H1 (cell line): ENCODE measurements at regions not wholly inside any gene's neighbourhood (a gene's known extent, or its start where the extent isn't known, plus 50 kb on each side); places are given as distances from the start of the nearest gene placed in this dataset.

ENCODE experiments used
- CTCF ChIA-PET: fragments of 300-600 bp; sonication (Branson Sonifier 250); formaldehyde crosslinking; loops from one replicate; lab custom pipeline; 2021; ENCODE audit not compliant: partially characterized antibody; lab: Charles Lee
- POLR2A ChIA-PET: fragments of 300-600 bp; sonication (Branson Sonifier 250); formaldehyde crosslinking; loops from one replicate; lab custom pipeline; 2021; ENCODE audit warnings: inconsistent platforms; ENCODE audit not compliant: partially characterized antibody; lab: Charles Lee
- DNase-seq, 2 experiments: peaks; one replicate each; pipeline versions ENCODE4 v3.0.0 to v3.0.0-alpha.2; 2010 to 2022; ENCODE audit warnings: low spot score in 2 of 2, low read depth in 1 of 2, mixed read lengths in 1 of 2
- FAIRE-seq: peaks from 2 replicates; lab custom pipeline; 2011; peaks lifted over from hg19 to GRCh38; lab: Jason Lieb, UNC
- H2AFZ ChIP-seq: 2 replicates; pipeline ENCODE4 v1.8.1; 2012; ENCODE audit warnings: low read length, inconsistent platforms
- H2AK5ac ChIP-seq: 2 replicates; pipeline ENCODE4 v1.6.1; 2013; ENCODE audit warnings: low read depth, low read length
- H2BK120ac ChIP-seq: replicated peaks from 2 replicates; pipeline ENCODE3; 2013; ENCODE audit warnings: low read depth, low read length, inconsistent platforms
- H2BK12ac ChIP-seq: 2 replicates; pipeline ENCODE4 v1.6.1; 2013; ENCODE audit warnings: low read depth, low read length
- H2BK15ac ChIP-seq: 2 replicates; pipeline ENCODE4 v1.6.1; 2013; ENCODE audit warnings: low read length
- H2BK20ac ChIP-seq: 2 replicates; pipeline ENCODE4 v1.6.1; 2013; ENCODE audit warnings: low read length
- H2BK5ac ChIP-seq: 2 replicates; pipeline ENCODE4 v1.6.1; 2013; ENCODE audit warnings: low read depth, low read length
- H3K14ac ChIP-seq: 2 replicates; pipeline ENCODE4 v1.6.1; 2013; ENCODE audit warnings: inconsistent platforms; ENCODE audit not compliant: insufficient read length
- H3K18ac ChIP-seq: 2 replicates; pipeline ENCODE4 v1.6.1; 2013; ENCODE audit warnings: low read length; ENCODE audit errors: extremely low read depth
- H3K23ac ChIP-seq: 2 replicates; pipeline ENCODE4 v1.6.1; 2013; ENCODE audit warnings: inconsistent platforms; ENCODE audit not compliant: insufficient read length
- H3K23me2 ChIP-seq: 2 replicates; pipeline ENCODE4 v1.6.1; 2013; ENCODE audit warnings: low read depth, low read length
- H3K27ac ChIP-seq: 2 replicates; pipeline ENCODE4 v1.6.1; 2011; ENCODE audit warnings: low read depth, low read length, inconsistent platforms
- H3K27me3 ChIP-seq, 4 experiments: replicated peaks in 1 of 4; 1 replicate in 1 of 4; 2 replicates in 3 of 4; pipeline versions ENCODE4 v1.6.1 to v1.8.1; 2011 to 2013; ENCODE audit warnings: low read length in 3 of 4, mild to moderate bottlenecking in 3 of 4, inconsistent platforms in 2 of 4, mixed read lengths in 2 of 4, moderate library complexity in 1 of 4; ENCODE audit not compliant: control insufficient read depth in 3 of 4, insufficient read depth in 3 of 4; ENCODE audit errors: extremely low read depth in 1 of 4
- H3K36me3 ChIP-seq, 4 experiments: 2 replicates each; pipeline versions ENCODE4 v1.6.1 to v1.8.1; 2011 to 2013; ENCODE audit warnings: mild to moderate bottlenecking in 4 of 4, low read length in 3 of 4, moderate library complexity in 2 of 4, control low read depth in 1 of 4, inconsistent platforms in 1 of 4; ENCODE audit not compliant: insufficient read depth in 4 of 4, control insufficient read depth in 2 of 4
- H3K4ac ChIP-seq: replicated peaks from 2 replicates; pipeline ENCODE3; 2013; ENCODE audit warnings: low read length, low read depth, mixed read lengths, inconsistent platforms; ENCODE audit not compliant: insufficient read length
- H3K4me1 ChIP-seq, 4 experiments: replicated peaks in 1 of 4; 1 replicate in 1 of 4; 2 replicates in 3 of 4; pipeline versions ENCODE4 v1.6.1 to v1.8.1; 2011 to 2013; ENCODE audit warnings: low read length in 3 of 4, inconsistent platforms in 2 of 4, mixed read lengths in 1 of 4; ENCODE audit not compliant: insufficient read depth in 4 of 4, control insufficient read depth in 3 of 4
- H3K4me2 ChIP-seq, 2 experiments: 2 replicates each; pipeline versions ENCODE4 v1.6.1 to v1.8.1; 2011 to 2013; ENCODE audit warnings: low read depth in 2 of 2, low read length in 2 of 2, control low read depth in 1 of 2, inconsistent platforms in 1 of 2, mild to moderate bottlenecking in 1 of 2; ENCODE audit not compliant: insufficient read depth in 1 of 2
- H3K4me3 ChIP-seq, 4 experiments: fragments of 200-600, 300-600 bp in 1 of 4; sonication (generic), shearing (Covaris generic), sonication (Bioruptor Twin) in 1 of 4; 2 replicates each; pipeline versions ENCODE4 v1.5.1 to v1.8.1; 2011 to 2016; ENCODE audit warnings: low read length in 4 of 4, low read depth in 3 of 4, control low read depth in 2 of 4, inconsistent platforms in 2 of 4, mild to moderate bottlenecking in 2 of 4, mixed read lengths in 1 of 4, moderate library complexity in 1 of 4; ENCODE audit not compliant: insufficient read depth in 2 of 4; ENCODE audit errors: extremely low read depth in 1 of 4
- H3K56ac ChIP-seq: replicated peaks from 2 replicates; pipeline ENCODE3; 2013; ENCODE audit warnings: low read depth, mild to moderate bottlenecking, mixed read lengths, low read length, inconsistent platforms; ENCODE audit not compliant: insufficient read length
- H3K79me1 ChIP-seq: 2 replicates; pipeline ENCODE4 v1.6.1; 2013; ENCODE audit warnings: low read depth, low read length, control low read depth
- H3K79me2 ChIP-seq, 2 experiments: 2 replicates each; pipeline versions ENCODE4 v1.6.1 to v1.8.1; 2012 to 2013; ENCODE audit warnings: low read length in 2 of 2, mild to moderate bottlenecking in 2 of 2, inconsistent platforms in 1 of 2; ENCODE audit not compliant: insufficient read depth in 2 of 2, control insufficient read depth in 1 of 2
- H3K9ac ChIP-seq, 4 experiments: replicated peaks in 1 of 4; 1 replicate in 1 of 4; 2 replicates in 3 of 4; pipeline versions ENCODE4 v1.6.1 to v1.8.1; 2011 to 2013; ENCODE audit warnings: low read depth in 3 of 4, low read length in 3 of 4, control low read depth in 2 of 4, mild to moderate bottlenecking in 2 of 4, moderate library complexity in 2 of 4, inconsistent platforms in 1 of 4; ENCODE audit errors: extremely low read depth in 1 of 4
- H3K9me3 ChIP-seq, 2 experiments: 2 replicates each; pipeline versions ENCODE4 v1.6.1 to v1.8.1; 2012 to 2013; ENCODE audit warnings: mild to moderate bottlenecking in 2 of 2, moderate library complexity in 2 of 2, control low read depth in 1 of 2, inconsistent platforms in 1 of 2, low read depth in 1 of 2, low read length in 1 of 2, mixed read lengths in 1 of 2; ENCODE audit not compliant: insufficient read depth in 2 of 2
- H4K20me1 ChIP-seq, 2 experiments: replicated peaks in 1 of 2; 2 replicates each; pipeline versions ENCODE3 to v1.8.1; 2011 to 2013; ENCODE audit warnings: inconsistent platforms in 2 of 2, low read length in 2 of 2, mild to moderate bottlenecking in 1 of 2; ENCODE audit not compliant: insufficient read depth in 2 of 2, control insufficient read depth in 1 of 2
- H4K5ac ChIP-seq: 2 replicates; pipeline ENCODE4 v1.6.1; 2013; ENCODE audit warnings: low read length, low read depth, mixed read lengths, inconsistent platforms; ENCODE audit not compliant: insufficient read length
- H4K8ac ChIP-seq: 2 replicates; pipeline ENCODE4 v1.8.0; 2013; ENCODE audit warnings: mild to moderate bottlenecking, moderate library complexity, low read length, inconsistent platforms; ENCODE audit not compliant: insufficient read depth; ENCODE audit errors: extremely low read depth
- H4K91ac ChIP-seq: replicated peaks from 2 replicates; pipeline ENCODE3; 2013; ENCODE audit warnings: low read length, mixed read lengths, inconsistent platforms; ENCODE audit not compliant: insufficient read length
- BRCA1 ChIP-seq: IDR thresholded peaks from 2 replicates; pipeline ENCODE4 v1.6.1; 2012; ENCODE audit warnings: low read depth, low read length, improper control_type of control experiment
- CREB1 ChIP-seq: IDR thresholded peaks from 2 replicates; pipeline ENCODE4 v1.6.1; 2012; ENCODE audit warnings: inconsistent platforms
- HDAC6 ChIP-seq: IDR thresholded peaks from one replicate; pipeline ENCODE4 v1.7.1; 2012; ENCODE audit warnings: low read depth, mild to moderate bottlenecking, inconsistent platforms, low read length, moderate library complexity
- KDM1A ChIP-seq: fragments of 200-600, 300-600 bp; sonication (generic); IDR thresholded peaks from 2 replicates; pipeline ENCODE4 v1.7.1; 2016; ENCODE audit warnings: mild to moderate bottlenecking, low read length, borderline replicate concordance
- POLR2AphosphoS5 ChIP-seq: IDR thresholded peaks from 2 replicates; pipeline ENCODE4 v1.6.1; 2011; ENCODE audit warnings: low read depth, low read length
- SIRT6 ChIP-seq: IDR thresholded peaks from one replicate; pipeline ENCODE4 v1.7.1; 2012; ENCODE audit warnings: low read length, inconsistent platforms
- SIX5 ChIP-seq: IDR thresholded peaks from 2 replicates; pipeline ENCODE4 v1.6.1; 2011; ENCODE audit warnings: mild to moderate bottlenecking, low read depth, low read length
- SP1 ChIP-seq: IDR thresholded peaks from 2 replicates; pipeline ENCODE4 v1.6.1; 2011; ENCODE audit warnings: low read depth, low read length
- SP2 ChIP-seq: IDR thresholded peaks from 2 replicates; pipeline ENCODE4 v1.6.1; 2012; ENCODE audit warnings: mild to moderate bottlenecking, low read length, inconsistent platforms
- WGBS, 2 experiments: shearing (Covaris generic) in 1 of 2; methylation state at CpG; one replicate each; pipeline versions ENCODE4 v1.1.6 to v1.1.7; 2013 to 2015; ENCODE audit warnings: low lambda C conversion rate in 2 of 2, mixed read lengths in 2 of 2, inconsistent platforms in 1 of 2, low coverage in 1 of 2, missing lambda C conversion rate in 1 of 2; ENCODE audit not compliant: insufficient replicate concordance in 2 of 2, insufficient coverage in 1 of 2, insufficient read length in 1 of 2; ENCODE audit errors: extremely low coverage in 1 of 2, missing lambda C conversion rate in 1 of 2; 5-methylcytosine and 5-hydroxymethylcytosine counted together
- TF ChIP-seq, protein P1 (sequence below): IDR thresholded peaks from 2 replicates; pipeline ENCODE4 v1.6.1; 2012; ENCODE audit warnings: low read length, inconsistent platforms

DNA sequence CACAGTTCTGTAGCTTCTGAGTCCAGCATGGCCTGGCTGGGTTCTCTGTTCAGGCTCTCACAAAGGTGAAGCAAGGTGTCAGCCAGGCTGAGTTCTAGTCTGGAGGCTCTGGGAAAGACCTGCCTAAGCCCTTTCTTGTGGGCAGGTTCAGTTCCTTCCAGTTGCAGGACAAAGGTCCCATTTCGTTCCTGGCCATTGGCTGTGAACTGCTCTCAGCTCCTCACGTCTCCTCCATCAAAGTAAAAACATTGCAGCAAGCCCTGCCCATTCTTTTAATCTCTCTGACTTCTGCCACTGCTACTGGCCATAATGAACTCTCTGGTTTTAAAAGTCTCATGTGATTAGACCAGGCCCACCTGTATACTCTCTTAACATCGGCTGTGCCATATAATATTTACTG is 61.6 kb upstream of the BARX1 start:
- no peak overlapping the region for H4K5ac ChIP-seq
- H3K27me3 ChIP-seq: no peaks in the 10 kb centered on the region
- no peak overlapping the region for H4K8ac ChIP-seq
- H3K18ac ChIP-seq: no peak overlapping the region
- no peak overlapping the region for H3K27ac ChIP-seq
- no peak overlapping the region for H3K4me3 ChIP-seq
- H3K36me3 ChIP-seq: no peaks in the 10 kb centered on the region
- no peak overlapping the region for H2BK120ac ChIP-seq
- H2BK5ac ChIP-seq: no peak overlapping the region
- no peak overlapping the region for H2BK12ac ChIP-seq
- H4K91ac ChIP-seq: no peak overlapping the region
- no peak overlapping the region for H2BK20ac ChIP-seq
- DNase-seq (no peak), FAIRE-seq (no peak)
- ChIA-PET CTCF (interaction anchor here (0.7 to 8.0 kb wide), 8 partner anchors 12 to 336 kb away, joined by 3 to 156 read pairs (median 3); no protein-coding TSS in a partner anchor), POLR2A (interaction anchor here (1.0 to 1.1 kb wide), 2 partner anchors 150 to 151 kb away, joined by 3 to 4 read pairs; no protein-coding TSS in a partner anchor)
- H2BK15ac ChIP-seq: no peak overlapping the region
- no peak overlapping the region for H3K4me2 ChIP-seq
- no peaks in the 10 kb centered on the region for H3K79me2 ChIP-seq
- no peaks in the 10 kb centered on the region for H3K79me1 ChIP-seq
- H3K23me2 ChIP-seq: no peaks in the 10 kb centered on the region
- no peak overlapping the region for H3K9ac ChIP-seq
- no peak overlapping the region for H2AK5ac ChIP-seq
- no peak overlapping the region for H3K4ac ChIP-seq
- 0 out of 2 replicates have a peak overlapping the region, but pooled peaks have one; percentile 16 for H2AFZ ChIP-seq
- no peak for TF ChIP-seq BRCA1
- no peak for TF ChIP-seq SIX5
- TF ChIP-seq CREB1: no peak
- TF ChIP-seq HDAC6: no peak
- no peak for TF ChIP-seq SP2
- TF ChIP-seq, protein P1, sequence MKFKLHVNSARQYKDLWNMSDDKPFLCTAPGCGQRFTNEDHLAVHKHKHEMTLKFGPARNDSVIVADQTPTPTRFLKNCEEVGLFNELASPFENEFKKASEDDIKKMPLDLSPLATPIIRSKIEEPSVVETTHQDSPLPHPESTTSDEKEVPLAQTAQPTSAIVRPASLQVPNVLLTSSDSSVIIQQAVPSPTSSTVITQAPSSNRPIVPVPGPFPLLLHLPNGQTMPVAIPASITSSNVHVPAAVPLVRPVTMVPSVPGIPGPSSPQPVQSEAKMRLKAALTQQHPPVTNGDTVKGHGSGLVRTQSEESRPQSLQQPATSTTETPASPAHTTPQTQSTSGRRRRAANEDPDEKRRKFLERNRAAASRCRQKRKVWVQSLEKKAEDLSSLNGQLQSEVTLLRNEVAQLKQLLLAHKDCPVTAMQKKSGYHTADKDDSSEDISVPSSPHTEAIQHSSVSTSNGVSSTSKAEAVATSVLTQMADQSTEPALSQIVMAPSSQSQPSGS: no peak
- TF ChIP-seq SP1: no peak
- TF ChIP-seq POLR2AphosphoS5: no peak
- no peak for TF ChIP-seq SIRT6
- no peak for TF ChIP-seq KDM1A
- no peaks in the 10 kb centered on the region for H4K20me1 ChIP-seq
- no peak overlapping the region for H3K56ac ChIP-seq
- no peaks in the 10 kb centered on the region for H3K9me3 ChIP-seq
- no peak overlapping the region for H3K23ac ChIP-seq
- H3K14ac ChIP-seq: no peak overlapping the region
- H3K4me1 ChIP-seq: no peaks in the 10 kb centered on the region
- WGBS, 2 experiments: 93% methylated on average over 3 of the region's 3 CpGs; no CpG with 5 or more reads in 1 of the 2 experiments
